Mesenchymal stem cell (in vitro differentiated cells and primary cell): ENCODE measurements at regions not wholly inside any gene's neighbourhood (a gene's known extent, or its start where the extent isn't known, plus 50 kb on each side); places are given as distances from the start of the nearest gene placed in this dataset.

ENCODE experiments used
- DNase-seq: peaks from one replicate; pipeline ENCODE4 v3.0.0-alpha.2; 2013
- H2AFZ ChIP-seq: one replicate; pipeline ENCODE4 v1.6.1; 2013; ENCODE audit warnings: low read depth, mild to moderate bottlenecking, control low read depth, inconsistent platforms, low read length, moderate library complexity
- H2AK5ac ChIP-seq: 2 replicates; pipeline ENCODE4 v1.6.1; 2013; ENCODE audit warnings: low read length, moderate library complexity, mild to moderate bottlenecking, inconsistent platforms; ENCODE audit not compliant: severe bottlenecking
- H2BK120ac ChIP-seq: one replicate; pipeline ENCODE4 v1.6.1; 2013; ENCODE audit warnings: low read depth, mild to moderate bottlenecking, inconsistent platforms, low read length, moderate library complexity
- H2BK12ac ChIP-seq, 2 experiments: one replicate each; pipeline ENCODE4 v1.6.1; 2013; ENCODE audit warnings: inconsistent platforms in 2 of 2, low read length in 2 of 2, mild to moderate bottlenecking in 2 of 2, moderate library complexity in 2 of 2, control low read depth in 1 of 2
- H2BK15ac ChIP-seq: one replicate; pipeline ENCODE4 v1.6.1; 2013; ENCODE audit warnings: mild to moderate bottlenecking, low read depth, inconsistent platforms; ENCODE audit not compliant: poor library complexity, severe bottlenecking
- H2BK5ac ChIP-seq: 2 replicates; pipeline ENCODE4 v1.6.1; 2013; ENCODE audit warnings: low read depth, mild to moderate bottlenecking, low read length, control low read depth, inconsistent platforms; ENCODE audit not compliant: poor library complexity, severe bottlenecking
- H3K14ac ChIP-seq, 2 experiments: one replicate each; pipeline ENCODE4 v1.6.1; 2013; ENCODE audit warnings: inconsistent platforms in 2 of 2, low read length in 2 of 2, control low read depth in 1 of 2, mild to moderate bottlenecking in 1 of 2, moderate library complexity in 1 of 2
- H3K18ac ChIP-seq, 2 experiments: one replicate each; pipeline ENCODE4 v1.6.1; 2013; ENCODE audit warnings: inconsistent platforms in 2 of 2, low read length in 2 of 2, control low read depth in 1 of 2, low read depth in 1 of 2, mild to moderate bottlenecking in 1 of 2
- H3K23ac ChIP-seq, 2 experiments: one replicate each; pipeline ENCODE4 v1.6.1; 2013; ENCODE audit warnings: inconsistent platforms in 2 of 2, low read length in 2 of 2, mild to moderate bottlenecking in 2 of 2, moderate library complexity in 2 of 2, control low read depth in 1 of 2
- H3K27ac ChIP-seq: 2 replicates; pipeline ENCODE4 v1.5.1; 2013; ENCODE audit warnings: mild to moderate bottlenecking, moderate library complexity, low read length, control low read depth, inconsistent platforms; ENCODE audit not compliant: poor library complexity, severe bottlenecking
- H3K27me3 ChIP-seq, 2 experiments: 2 replicates each; pipeline versions ENCODE4 v1.6.1 to v1.7.0; 2013; ENCODE audit warnings: low read length in 2 of 2, mild to moderate bottlenecking in 2 of 2, moderate library complexity in 2 of 2, control low read depth in 1 of 2, inconsistent platforms in 1 of 2; ENCODE audit not compliant: control insufficient read depth in 1 of 2, insufficient read depth in 1 of 2
- H3K36me3 ChIP-seq, 2 experiments: 2 replicates each; pipeline versions ENCODE4 v1.6.1 to v1.7.0; 2013; ENCODE audit warnings: low read length in 2 of 2, control low read depth in 1 of 2, inconsistent platforms in 1 of 2, low read depth in 1 of 2, mild to moderate bottlenecking in 1 of 2; ENCODE audit not compliant: insufficient read depth in 2 of 2, control insufficient read depth in 1 of 2
- H3K4ac ChIP-seq, 2 experiments: one replicate each; pipeline ENCODE4 v1.6.1; 2013; ENCODE audit warnings: inconsistent platforms in 2 of 2, low read length in 2 of 2, mild to moderate bottlenecking in 2 of 2, moderate library complexity in 2 of 2, control low read depth in 1 of 2, low read depth in 1 of 2
- H3K4me1 ChIP-seq: 2 replicates; pipeline ENCODE4 v1.6.1; 2013; ENCODE audit warnings: low read depth, low read length, control low read depth; ENCODE audit not compliant: control insufficient read depth, insufficient read depth
- H3K4me2 ChIP-seq: 2 replicates; pipeline ENCODE4 v1.6.1; 2013; ENCODE audit warnings: low read length, mild to moderate bottlenecking, inconsistent platforms; ENCODE audit not compliant: poor library complexity, severe bottlenecking
- H3K4me3 ChIP-seq, 2 experiments: 2 replicates each; pipeline versions ENCODE4 v1.5.1 to v1.7.0; 2013; ENCODE audit warnings: low read length in 2 of 2, mild to moderate bottlenecking in 2 of 2, control low read depth in 1 of 2, low read depth in 1 of 2; ENCODE audit not compliant: insufficient read depth in 1 of 2
- H3K79me1 ChIP-seq: replicated peaks from 2 replicates; pipeline ENCODE4 v1.6.1; 2013; ENCODE audit warnings: mild to moderate bottlenecking, control low read depth, low read length, inconsistent platforms; ENCODE audit not compliant: poor library complexity, severe bottlenecking
- H3K9ac ChIP-seq: 2 replicates; pipeline ENCODE4 v1.7.0; 2013; ENCODE audit warnings: mild to moderate bottlenecking, low read length, moderate library complexity
- H3K9me3 ChIP-seq: 2 replicates; pipeline ENCODE4 v1.7.0; 2013; ENCODE audit warnings: mild to moderate bottlenecking, low read length; ENCODE audit not compliant: control insufficient read depth
- H4K8ac ChIP-seq: one replicate; pipeline ENCODE4 v1.6.1; 2013; ENCODE audit warnings: inconsistent platforms, mild to moderate bottlenecking, low read length, moderate library complexity
- H4K91ac ChIP-seq: one replicate; pipeline ENCODE4 v1.6.1; 2013; ENCODE audit warnings: mild to moderate bottlenecking, low read length, inconsistent platforms
- WGBS: methylation state at CpG from one replicate; pipeline ENCODE4 v1.1.7; 2013; ENCODE audit warnings: mixed read lengths; 5-methylcytosine and 5-hydroxymethylcytosine counted together

GRCh38 chr12:114931025-114931424, 247.1 kb upstream of the TBX3 start:
- Histone ChIP-seq H2BK120ac (no peak overlapping the region), H3K9me3 (peaks cover 9% of the 10 kb centered on the region), H3K27me3 (no peaks in the 10 kb centered on the region), H3K36me3 (no peaks in the 10 kb centered on the region), H2AFZ (no peak overlapping the region), H3K4me3 (no peak overlapping the region), H3K18ac (no peak overlapping the region), H4K91ac (no peak overlapping the region), H2BK12ac (no peak overlapping the region), H3K4ac (no peak overlapping the region), H3K23ac (no peak overlapping the region), H3K79me1 (no peaks in the 10 kb centered on the region), H3K14ac (no peak overlapping the region), H3K4me1 (peaks cover 8% of the 10 kb centered on the region), H2BK5ac (no peak overlapping the region), H2AK5ac (no peak overlapping the region), H2BK15ac (no peak overlapping the region), H4K8ac (no peak overlapping the region), H3K9ac (no peak overlapping the region), H3K4me2 (no peak overlapping the region), H3K27ac (no peak overlapping the region)
- DNase-seq: no peak
- WGBS: 100% methylated on average over 1 of the region's 2 CpGs

- H3K27ac ChIP-seq: no peak overlapping the region
- no peak overlapping the region for H3K4ac ChIP-seq
- no peak overlapping the region for H2AK5ac ChIP-seq
- peaks cover 8% of the 10 kb centered on the region for H3K9me3 ChIP-seq
- H3K23ac ChIP-seq: no peak overlapping the region
- no peak overlapping the region for H3K4me2 ChIP-seq
- H2BK12ac ChIP-seq: no peak overlapping the region
- H3K18ac ChIP-seq: no peak overlapping the region
- H3K14ac ChIP-seq: no peak overlapping the region
- no peak overlapping the region for H2AFZ ChIP-seq
- H3K4me3 ChIP-seq: no peak overlapping the region
- no peak overlapping the region for H4K8ac ChIP-seq
- H3K36me3 ChIP-seq: no peaks in the 10 kb centered on the region
- DNase-seq: no peak
- H4K91ac ChIP-seq: no peak overlapping the region
- H3K79me1 ChIP-seq: no peaks in the 10 kb centered on the region
- WGBS: 98% methylated on average over 4 of the region's 6 CpGs
- H2BK5ac ChIP-seq: no peak overlapping the region
- H3K4me1 ChIP-seq: no peaks in the 10 kb centered on the region
- no peak overlapping the region for H2BK15ac ChIP-seq
- H3K27me3 ChIP-seq: no peaks in the 10 kb centered on the region
- no peak overlapping the region for H2BK120ac ChIP-seq
- H3K9ac ChIP-seq: no peak overlapping the region
These were observed 242.4 kb upstream of the TBX3 start for GRCh38 chr12:114926341-114926740.

- H3K14ac ChIP-seq: no peak overlapping the region
- no peak overlapping the region for H2BK15ac ChIP-seq
- H3K4me1 ChIP-seq: no peaks in the 10 kb centered on the region
- no peak overlapping the region for H3K27ac ChIP-seq
- no peak overlapping the region for H3K23ac ChIP-seq
- H3K4me2 ChIP-seq: no peak overlapping the region
- H3K9ac ChIP-seq: no peak overlapping the region
- no peak overlapping the region for H3K18ac ChIP-seq
- H2AK5ac ChIP-seq: no peak overlapping the region
- 97% methylated on average over 3 of the region's 4 CpGs for WGBS
- no peak overlapping the region for H2BK5ac ChIP-seq
- H3K27me3 ChIP-seq: no peaks in the 10 kb centered on the region
- no peak for DNase-seq
- H2BK12ac ChIP-seq: no peak overlapping the region
- no peak overlapping the region for H2BK120ac ChIP-seq
- H4K8ac ChIP-seq: no peak overlapping the region
- H4K91ac ChIP-seq: no peak overlapping the region
- no peak overlapping the region for H2AFZ ChIP-seq
- no peaks in the 10 kb centered on the region for H3K9me3 ChIP-seq
- H3K36me3 ChIP-seq: no peaks in the 10 kb centered on the region
- no peak overlapping the region for H3K4ac ChIP-seq
- H3K4me3 ChIP-seq: no peak overlapping the region
- no peaks in the 10 kb centered on the region for H3K79me1 ChIP-seq
These were observed 241.0 kb upstream of the TBX3 start for GRCh38 chr12:114924946-114925475.

- H3K9me3 ChIP-seq: peaks cover 5% of the 10 kb centered on the region
- WGBS: no CpG with 5 or more reads among the region's 1 CpG
These were observed 237.8 kb upstream of the TBX3 start for GRCh38 chr12:114921781-114922180.

More at GRCh38 chr12:114921781-114922180, 237.8 kb upstream of the TBX3 start:
- Histone ChIP-seq H3K27me3 (no peaks in the 10 kb centered on the region), H3K4ac (peak overlapping the region in 1 of 2 experiments; percentile 43), H2AFZ (no peak overlapping the region), H2BK120ac (no peak overlapping the region), H3K4me1 (peaks cover 2% of the 10 kb centered on the region), H3K18ac (peak overlapping the region in 1 of 2 experiments; percentile 73), H3K14ac (no peak overlapping the region), H3K23ac (no peak overlapping the region), H4K8ac (no peak overlapping the region), H3K79me1 (no peaks in the 10 kb centered on the region), H3K36me3 (no peaks in the 10 kb centered on the region), H2BK12ac (peak overlapping the region in 1 of 2 experiments; percentile 32), H2BK15ac (no peak overlapping the region), H3K9ac (peak overlapping the region; percentile 60), H4K91ac (no peak overlapping the region), H2BK5ac (no peak overlapping the region), H3K4me3 (no peak overlapping the region), H2AK5ac (no peak overlapping the region), H3K4me2 (no peak overlapping the region), H3K27ac (no peak overlapping the region)
- no peak for DNase-seq
